Choroid plexus epithelial cell (primary cell): ENCODE measurements at regions not wholly inside any gene's neighbourhood (a gene's known extent, or its start where the extent isn't known, plus 50 kb on each side); places are given as distances from the start of the nearest gene placed in this dataset.

Experiments
- DNase-seq: peaks from one replicate; pipeline ENCODE4 v3.0.0-alpha.2; 2010; ENCODE audit warnings: low read depth
- H3K4me3 ChIP-seq: 2 replicates; pipeline ENCODE4 v1.5.1; 2011; ENCODE audit warnings: low read depth, mild to moderate bottlenecking, control low read depth, low read length, moderate library complexity
- TF ChIP-seq, protein P1 (sequence below): conservative IDR thresholded peaks from 2 replicates; pipeline ENCODE4 v1.5.1; 2011; ENCODE audit warnings: low read depth, mild to moderate bottlenecking, control low read depth, inconsistent platforms, low read length, moderate library complexity

DNA sequence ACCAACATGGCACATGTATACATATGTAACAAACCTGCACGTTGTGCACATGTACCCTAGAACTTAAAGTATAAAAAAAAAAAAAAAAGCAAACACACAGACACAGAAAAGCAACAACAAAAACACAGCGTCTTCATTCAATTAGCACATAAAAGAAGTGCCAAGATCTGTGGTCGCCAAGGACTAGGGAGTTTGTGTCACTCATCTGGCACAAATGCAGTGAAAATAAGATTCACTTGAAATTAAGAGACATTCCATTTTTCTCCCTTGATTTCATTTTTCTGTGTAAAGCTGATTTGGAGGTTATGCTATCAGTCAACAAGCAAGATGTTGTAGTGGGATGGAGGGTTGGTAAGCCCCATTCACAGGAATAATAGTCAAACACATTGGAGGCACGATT is 115.3 kb downstream of the FAT4 start:
- TF ChIP-seq, protein P1, sequence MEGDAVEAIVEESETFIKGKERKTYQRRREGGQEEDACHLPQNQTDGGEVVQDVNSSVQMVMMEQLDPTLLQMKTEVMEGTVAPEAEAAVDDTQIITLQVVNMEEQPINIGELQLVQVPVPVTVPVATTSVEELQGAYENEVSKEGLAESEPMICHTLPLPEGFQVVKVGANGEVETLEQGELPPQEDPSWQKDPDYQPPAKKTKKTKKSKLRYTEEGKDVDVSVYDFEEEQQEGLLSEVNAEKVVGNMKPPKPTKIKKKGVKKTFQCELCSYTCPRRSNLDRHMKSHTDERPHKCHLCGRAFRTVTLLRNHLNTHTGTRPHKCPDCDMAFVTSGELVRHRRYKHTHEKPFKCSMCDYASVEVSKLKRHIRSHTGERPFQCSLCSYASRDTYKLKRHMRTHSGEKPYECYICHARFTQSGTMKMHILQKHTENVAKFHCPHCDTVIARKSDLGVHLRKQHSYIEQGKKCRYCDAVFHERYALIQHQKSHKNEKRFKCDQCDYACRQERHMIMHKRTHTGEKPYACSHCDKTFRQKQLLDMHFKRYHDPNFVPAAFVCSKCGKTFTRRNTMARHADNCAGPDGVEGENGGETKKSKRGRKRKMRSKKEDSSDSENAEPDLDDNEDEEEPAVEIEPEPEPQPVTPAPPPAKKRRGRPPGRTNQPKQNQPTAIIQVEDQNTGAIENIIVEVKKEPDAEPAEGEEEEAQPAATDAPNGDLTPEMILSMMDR, result no peak
- H3K4me3 ChIP-seq, result no peak overlapping the region
- no peak for DNase-seq

DNA sequence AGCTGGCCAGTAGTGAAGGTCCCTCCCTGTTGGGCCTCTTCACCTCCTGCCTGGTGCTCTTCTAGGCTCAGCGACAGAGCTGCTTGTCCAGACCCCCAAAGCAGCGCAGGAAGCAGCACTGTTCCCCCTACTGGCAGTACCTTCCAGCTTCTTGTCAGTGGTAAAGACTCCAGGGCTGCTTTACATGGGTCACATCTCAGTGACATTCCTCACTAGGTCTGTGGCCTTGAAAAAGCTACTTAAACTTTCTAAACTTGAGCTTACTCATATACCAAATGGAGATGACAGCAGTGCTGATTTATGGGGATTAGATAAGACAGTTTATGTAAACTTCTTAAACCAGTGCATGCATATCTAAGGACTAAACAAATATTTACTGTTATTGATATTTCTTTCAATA is 117.3 kb downstream of the FAT4 start:
- H3K4me3 ChIP-seq, result no peak overlapping the region
- TF ChIP-seq, protein P1, result peak; percentile 50
- DNase-seq, result peak; percentile 45

DNA sequence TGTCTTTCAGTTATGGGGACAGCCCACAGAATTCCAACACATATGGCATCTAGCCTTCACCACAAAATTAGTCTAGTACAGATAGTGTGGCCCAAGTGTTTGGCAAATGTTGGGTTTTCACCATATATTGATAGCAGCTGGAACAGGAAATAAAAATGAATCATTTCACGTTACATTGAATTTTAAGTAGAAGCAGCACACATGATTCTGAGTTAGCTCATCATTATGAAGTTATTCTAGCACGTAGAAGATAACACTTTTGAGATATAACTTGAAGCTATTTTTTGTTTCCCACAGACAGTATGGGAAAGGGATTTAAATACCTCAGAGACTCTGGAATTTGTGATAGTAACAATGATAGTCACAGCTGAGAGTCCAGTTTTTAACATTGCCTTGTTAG is 118.7 kb downstream of the FAT4 start:
- no peak overlapping the region for H3K4me3 ChIP-seq
- DNase-seq, result peak; percentile 66
- TF ChIP-seq, protein P1, result no peak

DNA sequence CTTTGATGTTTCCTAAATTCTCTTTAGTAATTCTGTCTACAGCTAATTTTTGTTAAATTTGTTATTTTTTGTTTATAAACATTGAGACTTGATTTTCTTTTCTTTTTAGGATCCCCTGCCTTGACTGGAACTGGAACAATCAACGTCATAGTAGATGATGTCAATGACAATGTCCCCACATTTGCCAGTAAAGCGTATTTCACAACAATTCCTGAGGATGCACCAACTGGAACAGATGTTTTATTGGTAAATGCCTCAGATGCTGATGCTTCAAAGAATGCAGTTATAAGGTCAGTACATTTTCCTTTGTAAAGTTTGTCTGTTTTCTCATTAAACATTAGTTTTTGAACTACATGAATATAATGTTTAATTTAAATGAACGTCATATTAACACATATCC is 119.4 kb downstream of the FAT4 start:
- H3K4me3 ChIP-seq, result no peak overlapping the region

DNA sequence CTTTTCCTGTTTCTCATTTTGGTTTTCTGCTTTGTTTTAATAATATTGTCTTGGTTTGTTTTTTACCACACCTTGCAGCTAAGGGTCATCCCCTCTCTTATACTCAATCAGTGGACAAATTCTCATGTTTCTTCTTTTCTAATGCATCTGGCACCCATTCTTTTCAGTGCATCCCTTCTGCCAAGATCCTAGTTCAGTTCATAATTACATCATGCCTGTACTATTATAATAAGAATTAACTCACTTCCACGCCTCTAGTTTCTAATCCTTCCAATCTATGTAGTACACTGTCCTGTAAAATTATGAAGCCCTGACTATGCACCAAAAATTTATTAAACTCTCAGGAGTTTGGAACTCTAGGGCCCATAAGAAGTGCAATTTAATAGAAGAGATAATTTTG is 126.1 kb downstream of the FAT4 start:
- TF ChIP-seq, protein P1, result no peak
- no peak overlapping the region for H3K4me3 ChIP-seq
- DNase-seq, result no peak

More for the DNA sequence above, 119.4 kb downstream of the FAT4 start:
- TF ChIP-seq, protein P1, result no peak
- DNase-seq, result peak; percentile 71

DNA sequence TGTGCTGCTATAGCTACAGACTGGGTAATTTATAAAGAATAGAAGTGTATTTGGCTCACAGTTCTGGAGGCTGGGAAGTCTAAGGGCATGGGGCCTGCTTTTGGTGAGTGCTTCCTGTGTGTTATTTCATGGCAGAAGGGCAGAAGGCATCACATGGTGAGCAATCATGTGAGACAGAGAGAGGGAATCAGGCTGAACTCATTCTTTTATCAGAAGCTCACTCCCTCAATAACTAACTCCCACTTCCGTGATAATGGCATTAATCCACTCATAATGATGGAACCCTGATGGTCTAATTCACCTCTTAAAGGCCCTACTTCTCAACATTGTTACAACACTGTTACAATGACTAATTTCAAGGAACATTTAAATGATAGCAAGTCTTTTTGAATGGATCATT is 129.4 kb downstream of the FAT4 start:
- TF ChIP-seq, protein P1, result no peak
- H3K4me3 ChIP-seq, result no peak overlapping the region
- DNase-seq, result no peak

DNA sequence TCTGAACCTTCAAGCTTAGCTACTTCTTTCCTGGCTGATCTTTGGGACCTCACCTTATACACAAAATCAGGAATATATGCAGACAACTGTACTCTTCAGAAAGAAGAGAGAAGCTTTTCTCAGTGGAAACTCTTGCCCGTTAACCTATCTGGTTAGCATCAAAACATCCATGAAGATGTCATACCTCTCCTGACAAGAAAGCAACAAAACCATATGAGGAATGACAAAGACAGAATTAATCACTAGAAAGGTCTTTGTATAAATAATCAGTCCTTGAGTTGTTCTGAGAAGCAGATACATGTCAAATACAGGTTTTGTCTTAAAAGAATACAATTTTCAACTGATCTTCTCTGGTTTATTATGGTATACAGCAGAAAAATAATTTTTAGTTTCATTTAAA is 130.8 kb downstream of the FAT4 start:
- no peak overlapping the region for H3K4me3 ChIP-seq
- TF ChIP-seq, protein P1, result no peak
- no peak for DNase-seq
